K562 (cell line): ENCODE measurements at regions not wholly inside any gene's neighbourhood (a gene's known extent, or its start where the extent isn't known, plus 50 kb on each side); places are given as distances from the start of the nearest gene placed in this dataset.

ENCODE experiments used
- ARID3A ChIP-seq: IDR thresholded peaks from 2 replicates; pipeline ENCODE4 v1.6.1; 2012; ENCODE audit warnings: low read depth, low read length, improper control_type of control experiment, borderline replicate concordance
- DMBX1 ChIP-seq: fragments of 250-450 bp; sonication (Bioruptor Pico); IDR thresholded peaks from 2 replicates; pipeline ENCODE4 v1.8.0; 2022; ENCODE audit warnings: inconsistent platforms, mild to moderate bottlenecking, moderate library complexity, borderline replicate concordance
- FOXA3 ChIP-seq, 2 experiments: fragments of 450-650 bp in 1 of 2; sonication (generic) in 1 of 2; formaldehyde crosslinking; IDR thresholded peaks in 1 of 2; conservative IDR thresholded peaks in 1 of 2; 2 replicates each; pipeline versions ENCODE4 v1.4.0 to v1.8.0; 2020 to 2022; ENCODE audit warnings: mild to moderate bottlenecking in 2 of 2, missing genetic modification reagents in 1 of 2
- GATAD2B ChIP-seq: fragments of 450-650 bp; IDR thresholded peaks from 2 replicates; pipeline ENCODE4 v1.6.1; 2017; ENCODE audit warnings: mild to moderate bottlenecking, borderline replicate concordance
- GTF3C2 ChIP-seq: IDR thresholded peaks from 3 replicates; pipeline ENCODE4 v1.6.1; 2011; ENCODE audit warnings: borderline replicate concordance, mild to moderate bottlenecking, moderate library complexity; ENCODE audit not compliant: insufficient read length; ENCODE audit errors: extremely low read depth
- HLTF ChIP-seq: fragments of 450-650 bp; IDR thresholded peaks from 2 replicates; pipeline ENCODE4 v1.6.1; 2016
- HMG20A ChIP-seq: fragments of 450-650 bp; formaldehyde crosslinking; conservative IDR thresholded peaks from 2 replicates; pipeline ENCODE4 v1.4.0; 2020; ENCODE audit warnings: mild to moderate bottlenecking, mixed read lengths
- HNRNPLL ChIP-seq: fragments of 200-400 bp; formaldehyde crosslinking; IDR thresholded peaks from 2 replicates; pipeline ENCODE4 v1.6.1; 2017; ENCODE audit warnings: low read length, low read depth, mild to moderate bottlenecking; ENCODE audit not compliant: poor library complexity, severe bottlenecking
- NCOA2 ChIP-seq, 2 experiments: fragments of 450-650 bp; IDR thresholded peaks; 2 replicates each; pipeline ENCODE4 v1.6.1; 2018; ENCODE audit warnings: mild to moderate bottlenecking in 2 of 2, moderate library complexity in 1 of 2; ENCODE audit not compliant: partially characterized antibody in 2 of 2
- SETDB1 ChIP-seq: IDR thresholded peaks from one replicate; pipeline ENCODE4 v1.6.1; 2012; ENCODE audit warnings: low read length, control low read depth, inconsistent platforms
- SNIP1 ChIP-seq: fragments of 450-650 bp; IDR thresholded peaks from 2 replicates; pipeline ENCODE4 v1.7.1; 2017; ENCODE audit warnings: low read depth, mild to moderate bottlenecking
- TAF9B ChIP-seq: fragments of 450-650 bp; IDR thresholded peaks from 2 replicates; pipeline ENCODE4 v1.6.1; 2018; ENCODE audit warnings: mild to moderate bottlenecking; ENCODE audit not compliant: partially characterized antibody
- TEAD4 ChIP-seq, 2 experiments: sonication (generic) in 1 of 2; formaldehyde crosslinking in 1 of 2; IDR thresholded peaks; 2 replicates each; pipeline versions ENCODE4 v1.6.1 to v1.8.0; 2012 to 2022; ENCODE audit warnings: borderline replicate concordance in 1 of 2, inconsistent platforms in 1 of 2, low read length in 1 of 2, mild to moderate bottlenecking in 1 of 2, missing genetic modification reagents in 1 of 2
- ZBTB5 ChIP-seq: fragments of 450-650 bp; IDR thresholded peaks from 2 replicates; pipeline ENCODE4 v1.6.1; 2017; ENCODE audit warnings: antibody characterized with exemption
- ZNF184 ChIP-seq: sonication (generic); formaldehyde crosslinking; IDR thresholded peaks from 2 replicates; pipeline ENCODE4 v1.5.0; 2020; ENCODE audit warnings: missing genetic modification reagents
- ZNF197 ChIP-seq: fragments of 200-800 bp; sonication (Bioruptor generic); IDR thresholded peaks from 2 replicates; pipeline ENCODE4 v1.6.1; 2016; ENCODE audit warnings: low read depth, missing genetic modification characterization, missing compliant biosample characterization
- ZNF512 ChIP-seq: IDR thresholded peaks from 2 replicates; pipeline ENCODE4 v1.6.1; 2016; ENCODE audit warnings: missing genetic modification characterization, missing compliant biosample characterization
- ZNF644 ChIP-seq: fragments of 200-800 bp; sonication (Bioruptor generic); IDR thresholded peaks from 2 replicates; pipeline ENCODE4 v1.6.1; 2016; ENCODE audit warnings: low read depth, missing genetic modification characterization, missing compliant biosample characterization
- ZNF699 ChIP-seq: fragments of 250-450 bp; sonication (Bioruptor Pico); IDR thresholded peaks from 2 replicates; pipeline ENCODE4 v1.8.0; 2021; ENCODE audit warnings: mild to moderate bottlenecking, moderate library complexity; ENCODE audit not compliant: insufficient replicate concordance

GRCh38 chr7:136245327-136246004 lies 268.3 kb upstream of the MTPN start (continued):
- TF ChIP-seq HMG20A (CRISPR knock-in tag) (no peak), NCOA2 (IDR thresholded peaks at IDR 0.05; ENCODE audit: partially characterized antibody in 2 of 2) (peak in 1 of 2 experiments; percentile 28), SETDB1 (no peak), HLTF (no peak), ARID3A (peak; percentile 79; the same call in 1 of the 2 replicates), ZBTB5 (peak; percentile 28; the same call in 1 of the 2 replicates), GTF3C2 (no peak), GATAD2B (peak; percentile 62; the same call in 1 of the 2 replicates), HNRNPLL (no peak), TAF9B (no peak), ZNF644 (tag) (peak; percentile 67), ZNF197 (CRISPR knock-in tag) (peak; percentile 71; the same call in 1 of the 2 replicates), DMBX1 (CRISPR knock-in tag) (no peak), ZNF699 (CRISPR knock-in tag) (no peak), FOXA3 (CRISPR knock-in tag; conservative IDR thresholded peaks at IDR 0.05 in 1 of 2, IDR thresholded peaks at IDR 0.05 in 1 of 2) (no peak), TEAD4 (IDR thresholded peaks at IDR 0.05; ENCODE audit: low read length) (peak; percentile 88), TEAD4 (CRISPR knock-in tag; IDR thresholded peaks at IDR 0.05; ENCODE audit: borderline replicate concordance) (no peak), ZNF184 (CRISPR knock-in tag) (no peak), ZNF512 (tag) (no peak), SNIP1 (no peak)
